HG02870 (cell line): ENCODE measurements at regions not wholly inside any gene's neighbourhood (a gene's known extent, or its start where the extent isn't known, plus 50 kb on each side); places are given as distances from the start of the nearest gene placed in this dataset.

Experiments used
- ATAC-seq: cut with Tn5 transposase; IDR thresholded peaks from one replicate; pipeline ENCODE4 v1.9.1; 2021; ENCODE audit warnings: mild to moderate bottlenecking, moderate library complexity; ENCODE audit not compliant: unreplicated experiment

DNA sequence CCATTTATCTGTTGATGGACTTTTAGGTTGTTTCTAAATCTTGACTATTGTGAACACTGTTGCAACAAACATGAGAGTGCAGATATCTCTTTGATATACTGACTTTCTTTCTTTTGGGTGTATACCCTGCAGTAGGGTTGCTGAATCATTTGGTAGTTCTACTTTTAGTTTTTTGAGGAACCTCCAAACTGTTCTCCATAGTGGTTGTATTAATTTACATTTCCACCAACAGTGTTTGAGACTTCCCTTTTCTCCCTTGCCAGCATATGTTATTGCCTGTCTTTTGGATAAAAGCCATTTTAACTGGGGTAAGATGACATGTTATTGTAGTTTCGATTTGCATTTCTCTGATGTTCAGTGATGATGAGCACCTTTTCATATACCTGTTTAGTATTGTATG, 330.0 kb downstream of the DDX10 start:
- no peak for ATAC-seq

DNA sequence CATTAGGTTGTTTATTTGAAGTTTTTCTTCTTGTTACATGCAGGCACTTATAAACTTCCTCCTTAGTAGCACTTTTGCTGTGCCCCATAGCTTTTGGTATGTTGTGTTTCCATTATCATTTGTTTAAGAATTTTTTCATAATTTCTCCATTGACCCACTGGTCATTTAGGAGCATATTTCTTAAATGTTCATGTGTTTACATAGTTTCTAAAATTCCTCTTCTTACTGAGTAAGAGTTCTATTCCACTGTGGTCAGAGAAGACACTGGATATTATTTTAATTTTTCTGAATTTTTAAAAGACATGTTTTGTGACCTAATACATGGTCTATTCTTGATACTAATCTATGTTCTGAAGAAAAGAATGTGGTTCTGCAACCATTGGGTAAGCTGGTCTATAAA, 333.0 kb downstream of the DDX10 start:
- no peak for ATAC-seq

DNA sequence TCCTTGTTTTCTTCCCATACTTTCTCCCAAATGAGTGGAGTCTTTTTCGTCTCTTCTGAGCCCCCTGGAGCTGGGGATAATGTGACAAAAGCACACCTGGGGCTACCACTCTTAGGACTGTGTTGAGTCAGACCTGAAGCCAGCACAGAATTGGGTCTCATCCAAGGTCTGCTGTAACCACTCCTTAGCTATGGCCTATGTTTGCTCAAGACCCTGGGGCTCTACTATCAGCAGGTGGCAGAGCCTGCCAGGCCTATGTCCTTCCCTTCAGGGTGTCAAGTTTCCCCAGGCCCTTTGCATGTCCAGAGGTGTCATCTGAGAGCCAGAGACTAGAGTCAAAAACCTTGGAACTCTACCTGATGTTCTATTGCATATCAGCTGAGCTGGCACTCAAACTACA, 335.7 kb downstream of the DDX10 start:
- ATAC-seq = no peak

DNA sequence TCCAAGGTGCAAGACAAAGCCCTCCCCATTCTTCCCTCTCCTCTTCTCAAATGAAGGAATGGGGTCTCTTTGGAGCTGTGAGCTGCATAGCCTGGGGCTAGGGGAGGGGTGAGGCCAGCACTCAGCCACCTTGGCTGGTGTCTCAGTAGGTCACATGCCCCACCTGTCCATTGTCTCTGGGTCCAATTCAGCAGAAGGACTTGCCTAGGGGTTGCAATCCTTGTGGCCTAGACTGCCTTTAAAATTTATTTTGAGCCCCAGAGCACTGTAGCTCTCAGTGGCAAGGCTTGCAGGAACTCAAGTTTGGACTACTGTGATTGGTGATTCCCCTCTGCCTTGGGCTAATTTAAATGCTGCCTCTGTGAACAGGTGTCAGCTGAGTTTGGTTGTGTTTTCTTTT, 336.7 kb downstream of the DDX10 start:
- ATAC-seq = no peak

DNA sequence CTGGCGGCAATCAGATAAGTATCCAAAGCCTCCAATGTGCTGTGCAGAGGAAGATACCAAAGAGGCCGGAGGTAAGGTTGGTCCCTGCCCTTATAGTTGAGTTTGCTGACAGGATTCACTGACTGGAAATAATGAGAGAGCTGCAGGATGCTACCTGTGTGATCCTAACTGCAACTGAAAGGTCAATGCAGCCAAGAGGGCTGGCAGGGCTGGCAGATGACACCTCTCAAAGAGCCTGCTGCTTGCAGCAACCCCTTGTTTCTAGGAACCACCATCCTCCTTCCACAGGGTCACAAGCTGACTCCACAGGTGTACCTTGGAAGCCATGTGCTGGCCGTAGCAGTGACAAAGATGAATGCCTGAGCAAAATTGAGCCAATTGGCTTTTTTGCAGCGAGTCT, 348.1 kb downstream of the DDX10 start:
- ATAC-seq = no peak

DNA sequence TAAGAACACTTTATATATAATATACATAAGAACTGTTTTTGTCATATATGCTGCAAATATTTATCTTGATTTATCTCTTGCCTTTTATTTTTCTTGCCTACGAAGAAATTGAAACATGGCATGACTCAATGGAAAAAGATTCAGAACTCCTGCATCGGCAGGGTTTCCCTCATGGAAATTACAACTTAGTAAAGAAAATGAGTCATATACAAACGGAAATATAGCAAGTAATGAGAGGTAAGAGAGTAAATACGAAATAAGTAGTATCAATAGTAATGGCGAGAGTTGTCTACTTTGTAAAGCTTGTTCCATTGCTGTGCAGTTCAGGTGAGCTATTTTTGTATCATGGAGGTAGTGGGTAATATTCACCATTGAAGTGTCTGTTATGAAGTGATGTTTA, 350.4 kb downstream of the DDX10 start:
- ATAC-seq = no peak

DNA sequence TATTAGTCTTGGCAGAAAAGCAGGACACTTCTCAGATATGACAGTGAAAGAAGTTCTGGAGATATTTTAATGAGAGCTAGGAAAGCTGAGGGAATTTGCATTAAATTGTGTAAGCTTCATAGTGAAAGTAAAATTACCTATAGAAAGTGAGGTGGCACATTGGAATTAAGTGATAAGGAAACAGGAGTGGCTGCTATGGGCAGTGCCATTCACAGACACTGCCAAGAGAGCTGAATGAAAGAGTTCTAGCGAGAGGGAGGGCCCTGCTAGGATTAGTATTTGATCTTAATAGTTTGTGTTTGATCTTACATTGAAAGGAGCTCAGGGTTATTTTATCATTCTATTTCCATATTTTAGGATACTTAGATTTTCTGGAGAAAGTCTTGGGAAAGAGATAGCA, 351.9 kb downstream of the DDX10 start:
- ATAC-seq = no peak

DNA sequence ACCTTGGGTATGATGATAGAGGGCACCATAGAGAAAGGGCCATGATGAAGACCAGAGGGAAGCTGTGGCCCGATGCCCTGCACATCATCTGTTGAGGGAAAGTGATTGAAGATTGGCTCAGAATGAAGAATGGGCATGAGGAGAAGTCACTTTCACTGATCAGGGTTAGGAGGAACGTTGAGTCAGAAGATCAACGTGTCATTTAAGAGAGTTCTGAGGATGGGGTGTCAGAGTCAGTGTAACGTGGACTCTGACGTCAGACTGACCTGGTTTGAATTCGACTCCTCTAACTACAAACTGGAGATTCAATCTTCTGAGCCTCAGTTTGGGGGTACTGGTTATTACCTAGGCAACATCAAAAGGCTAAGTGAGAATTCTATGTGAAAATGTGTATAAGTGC, 352.6 kb downstream of the DDX10 start:
- no peak for ATAC-seq

DNA sequence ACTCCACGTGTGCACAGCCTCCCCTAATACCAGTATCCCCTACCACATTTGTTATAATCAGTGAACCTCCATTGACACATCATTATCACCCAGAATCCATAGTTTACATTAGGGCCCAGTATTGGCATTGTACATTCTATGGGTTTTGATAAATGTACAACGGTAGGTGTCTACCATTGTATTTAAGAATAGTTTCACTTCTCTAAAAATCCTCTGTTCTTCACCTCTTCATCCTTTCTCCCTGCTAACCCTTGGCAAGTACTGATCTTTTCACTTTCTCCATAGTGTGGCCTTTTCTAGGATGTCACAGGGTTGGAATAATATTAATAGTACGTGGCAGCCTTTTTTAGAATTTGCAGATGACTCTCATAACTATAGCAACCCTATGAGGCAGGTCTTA, 353.8 kb downstream of the DDX10 start:
- no peak for ATAC-seq

DNA sequence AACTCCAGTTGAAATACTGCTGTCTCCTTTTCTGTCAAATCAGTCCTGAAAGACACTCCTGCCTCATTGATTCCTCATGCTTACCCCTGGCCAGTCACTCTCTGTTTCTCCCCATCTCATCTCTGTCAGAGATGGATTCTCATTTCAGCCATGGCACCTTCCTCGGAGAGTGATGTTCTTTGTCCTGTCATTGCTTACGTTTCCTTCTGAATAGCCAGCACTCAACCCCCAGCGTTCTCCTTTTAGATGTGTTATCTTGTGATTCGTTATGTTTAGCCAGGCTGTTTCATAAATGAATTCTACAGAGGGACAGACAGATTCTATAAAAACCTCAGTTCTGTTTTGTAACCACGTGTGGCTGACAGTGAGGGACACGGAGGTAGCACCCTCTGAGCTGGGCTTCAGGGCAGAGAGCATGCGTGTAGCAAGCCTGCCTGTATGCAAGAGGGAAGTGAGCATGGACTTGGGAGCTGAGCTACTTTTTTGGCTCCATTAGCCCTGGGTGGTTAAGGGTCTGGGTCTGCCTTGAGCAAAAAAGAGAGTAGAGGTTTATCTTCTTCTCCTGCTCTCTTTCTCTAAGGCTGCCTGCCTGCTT, 354.6 kb downstream of the DDX10 start:
- no peak for ATAC-seq

DNA sequence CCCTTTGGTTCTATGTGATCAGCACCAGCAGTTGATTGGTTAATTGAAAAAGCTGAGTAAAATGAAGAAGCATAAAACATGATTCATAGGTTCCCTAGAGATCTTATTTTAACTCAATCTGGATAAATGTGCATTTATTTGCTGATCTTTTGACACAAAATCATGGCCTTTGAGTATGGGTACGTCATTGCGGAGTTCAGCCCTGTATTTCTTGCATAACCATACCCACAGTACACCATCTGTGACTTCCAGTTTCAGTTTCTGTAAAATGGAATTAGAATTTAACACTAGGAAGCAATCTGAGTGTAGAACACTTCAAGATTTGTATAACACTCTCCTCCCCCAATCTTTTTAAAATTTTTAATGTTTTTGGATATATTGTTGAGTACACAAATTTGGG, 358.2 kb downstream of the DDX10 start:
- ATAC-seq = no peak

DNA sequence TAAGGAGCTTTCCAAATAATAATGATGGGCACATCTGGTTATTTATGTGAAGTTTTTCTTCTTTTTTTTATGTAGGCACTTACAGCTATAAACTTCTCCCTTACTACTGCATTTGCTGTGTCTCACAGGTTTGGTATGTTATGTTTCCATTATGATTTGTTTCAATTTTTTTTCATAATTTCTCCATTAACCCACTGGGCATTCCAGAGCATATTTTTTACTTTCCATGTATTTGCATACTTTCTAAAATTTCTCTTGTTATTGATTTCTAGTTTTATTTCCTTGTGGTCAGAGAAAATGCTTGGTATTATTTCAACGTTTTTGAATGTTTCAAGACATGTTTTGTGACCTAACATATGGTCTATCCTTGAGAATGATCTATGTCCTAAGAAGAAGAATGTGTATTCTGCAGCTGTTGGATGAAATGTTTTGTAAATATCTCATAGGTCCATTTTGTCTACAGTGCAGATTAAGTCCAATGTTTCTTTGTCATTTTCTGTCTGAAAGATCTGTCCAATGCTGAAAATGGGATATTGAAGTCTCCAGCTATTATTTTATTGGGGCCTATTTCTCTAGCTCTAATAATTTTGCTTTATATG, 362.1 kb downstream of the DDX10 start:
- ATAC-seq = no peak

DNA sequence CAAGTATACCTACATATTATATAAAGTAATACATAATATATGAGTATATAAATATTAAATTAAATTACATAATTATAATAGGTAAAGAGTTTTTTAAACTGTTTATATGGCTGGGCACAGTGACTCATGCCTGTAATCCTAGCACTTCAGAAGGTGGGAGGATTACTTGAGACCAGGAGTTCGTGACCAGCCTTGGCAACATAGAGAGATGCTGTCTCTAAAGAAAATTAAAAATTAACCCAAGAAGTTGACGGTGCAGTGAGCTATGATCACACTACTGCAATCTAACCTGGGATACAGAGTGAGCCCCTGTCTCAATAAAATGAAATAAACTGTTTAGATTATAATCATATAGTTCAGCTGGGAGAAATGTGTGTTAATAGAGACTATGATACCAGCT, 363.0 kb downstream of the DDX10 start:
- ATAC-seq = no peak

DNA sequence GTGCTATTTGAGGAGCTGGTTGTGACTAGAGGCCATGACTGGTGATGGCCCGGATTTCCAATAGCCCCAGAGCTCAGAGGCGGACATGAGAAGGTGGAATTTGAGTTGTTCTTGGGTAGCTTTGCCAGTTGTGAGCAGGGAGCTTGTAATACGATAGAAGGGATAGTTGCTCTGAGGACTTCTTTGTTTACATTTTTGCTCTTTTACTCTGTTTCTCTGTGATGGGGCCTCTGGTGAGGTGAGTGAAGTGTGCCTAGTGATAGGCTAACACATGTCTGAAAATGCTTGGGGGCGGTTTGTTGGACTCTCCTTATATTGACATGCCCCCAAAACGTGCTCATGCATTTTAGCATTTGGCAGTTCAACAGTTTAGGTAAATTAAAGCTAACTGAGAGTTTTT, 365.1 kb downstream of the DDX10 start:
- no peak for ATAC-seq

DNA sequence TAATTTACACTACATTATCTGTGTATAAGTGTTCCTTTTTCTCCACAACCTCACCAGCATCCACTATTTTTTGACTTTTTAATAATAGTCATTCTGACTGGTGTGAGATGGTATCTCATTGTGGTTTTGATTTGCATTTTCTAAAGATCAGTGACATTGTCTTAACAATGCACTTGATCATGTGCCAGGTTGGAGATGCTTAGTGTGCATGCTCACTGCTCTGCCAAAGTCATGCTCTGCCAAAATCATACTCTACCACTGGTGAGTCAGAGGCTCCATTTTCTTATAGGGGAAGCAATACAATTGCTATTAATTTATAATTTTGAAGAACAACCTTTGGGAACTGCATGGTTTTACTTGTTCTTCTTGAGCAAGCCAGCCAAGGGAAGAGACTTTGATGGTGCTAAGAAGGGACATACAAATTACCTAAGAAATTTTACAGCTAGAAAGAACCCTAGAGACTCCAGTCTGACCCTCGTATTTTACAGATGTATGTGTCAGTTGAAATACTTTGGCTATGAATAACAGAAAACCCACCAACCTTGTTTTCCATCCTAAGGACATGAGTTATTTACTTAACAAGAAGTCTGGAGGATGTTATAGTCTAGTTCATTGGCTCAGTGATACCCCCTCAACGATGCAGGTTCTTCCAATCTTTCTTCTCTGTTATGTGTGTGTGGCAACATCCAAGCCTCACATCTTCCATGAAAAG, 368.9 kb downstream of the DDX10 start:
- no peak for ATAC-seq

DNA sequence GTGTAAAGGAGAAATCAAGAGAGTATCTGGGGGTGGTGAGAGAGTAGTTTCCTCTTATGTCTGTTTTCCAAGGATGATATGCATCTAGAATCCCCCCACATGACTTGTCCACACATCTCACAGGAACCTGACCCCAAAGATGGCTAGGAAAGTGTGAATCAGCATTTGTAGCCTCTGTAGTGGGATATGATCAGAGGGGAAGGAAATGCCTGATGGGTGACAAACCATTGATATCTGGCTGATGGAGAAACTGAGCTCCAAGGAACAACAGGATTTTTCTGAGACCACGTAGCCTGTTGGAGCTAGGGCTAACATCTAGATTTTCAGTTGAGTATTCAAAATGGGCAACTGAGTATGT, 369.4 kb downstream of the DDX10 start:
- ATAC-seq = no peak

DNA sequence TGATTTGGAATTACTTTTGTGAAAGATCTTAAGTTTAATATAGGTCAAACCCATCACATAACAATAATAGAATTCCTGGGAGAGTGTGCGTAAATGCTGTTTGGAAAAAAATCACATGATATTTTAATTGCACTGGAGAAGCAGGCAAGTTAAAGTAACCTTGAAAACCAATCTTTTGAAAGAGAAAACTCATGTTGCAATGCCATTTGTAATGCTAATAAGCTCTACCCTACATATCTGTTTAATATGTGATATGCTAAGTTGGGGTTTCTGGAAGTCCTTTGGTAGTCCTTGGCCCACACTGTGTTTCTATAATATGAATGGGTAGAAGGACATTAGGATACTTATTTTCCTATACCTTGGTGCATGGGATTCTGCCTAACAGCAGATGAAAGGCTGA, 370.4 kb downstream of the DDX10 start:
- no peak for ATAC-seq

DNA sequence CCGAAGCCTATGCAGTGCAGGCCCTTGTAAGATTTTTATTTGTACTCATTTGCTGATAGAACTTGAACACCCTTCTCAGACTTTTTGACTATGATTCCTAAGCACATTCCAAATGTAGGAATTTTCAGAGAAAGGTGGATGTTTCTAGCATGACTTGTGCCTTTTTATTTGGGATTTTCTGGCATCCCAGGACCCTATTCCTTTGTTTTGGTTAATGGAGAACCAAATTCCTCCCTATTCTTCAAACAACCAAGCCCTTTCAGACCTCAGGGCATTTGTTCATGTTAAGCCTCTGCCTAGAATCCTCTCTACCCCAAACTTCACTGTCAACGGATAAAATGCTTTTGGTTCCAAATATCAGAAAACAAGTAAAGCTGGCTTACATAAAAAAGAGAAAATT, 371.1 kb downstream of the DDX10 start:
- ATAC-seq = no peak

DNA sequence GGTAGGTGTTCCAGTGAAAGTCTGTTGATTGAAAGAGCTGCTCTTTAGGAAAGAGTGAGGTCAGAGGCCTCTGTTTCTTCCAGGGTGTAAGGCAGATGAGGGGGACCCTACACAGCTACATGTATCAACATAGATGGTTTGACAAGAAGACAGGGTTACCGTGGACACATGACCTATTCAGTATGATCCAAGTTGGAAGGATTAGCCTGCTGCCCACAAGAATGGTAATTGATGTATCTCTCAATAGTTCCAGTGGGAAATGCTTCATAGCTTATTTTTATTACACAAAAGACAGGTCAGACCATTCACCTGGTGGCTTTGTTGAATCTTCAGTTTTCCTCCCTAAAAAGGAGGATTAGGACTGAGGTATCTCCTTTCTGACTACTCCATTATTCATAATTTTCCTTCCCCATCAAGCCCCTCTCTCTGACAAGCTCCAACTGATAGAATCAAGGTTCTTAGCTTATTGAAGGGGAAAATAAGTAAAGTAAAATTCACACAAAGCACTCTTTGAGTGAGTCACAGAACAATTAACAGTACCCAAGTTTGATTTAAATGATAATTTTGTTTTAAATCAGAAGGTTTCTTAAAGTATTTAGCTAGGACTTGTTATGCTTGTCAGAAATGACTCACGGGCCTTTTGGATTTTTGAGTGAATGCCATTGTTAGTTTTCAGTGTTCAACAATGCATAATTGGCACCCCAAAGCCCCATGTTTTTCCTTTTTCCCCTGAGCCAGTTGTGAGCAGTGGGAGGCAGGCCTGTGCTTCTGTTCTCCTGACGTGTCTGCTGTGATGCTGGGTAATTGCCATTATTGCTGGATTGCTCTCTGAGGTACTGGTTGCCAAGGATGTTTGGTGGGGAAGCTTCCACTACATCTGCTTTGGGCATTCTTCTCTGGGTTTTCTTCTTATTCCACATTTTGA, 373.2 kb downstream of the DDX10 start:
- no peak for ATAC-seq

DNA sequence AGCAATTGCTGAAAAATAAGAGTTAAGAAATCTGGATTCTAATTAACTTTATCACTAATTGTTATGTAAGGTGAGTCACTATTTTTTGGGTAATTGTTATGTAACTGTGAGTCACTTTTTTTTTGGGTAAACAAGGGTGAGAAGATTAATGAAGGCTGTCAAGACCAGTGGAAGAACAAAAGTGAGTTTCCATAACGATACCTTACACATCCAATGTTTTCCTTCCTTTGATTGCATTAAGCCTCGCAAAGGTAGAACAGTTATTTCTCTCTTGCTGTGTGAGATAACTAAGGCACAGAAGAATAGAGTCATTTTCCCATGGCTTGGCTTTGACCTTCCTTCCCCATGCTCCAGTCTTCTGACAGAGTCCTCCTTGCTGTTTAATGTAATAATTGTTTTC, 374.7 kb downstream of the DDX10 start:
- no peak for ATAC-seq

DNA sequence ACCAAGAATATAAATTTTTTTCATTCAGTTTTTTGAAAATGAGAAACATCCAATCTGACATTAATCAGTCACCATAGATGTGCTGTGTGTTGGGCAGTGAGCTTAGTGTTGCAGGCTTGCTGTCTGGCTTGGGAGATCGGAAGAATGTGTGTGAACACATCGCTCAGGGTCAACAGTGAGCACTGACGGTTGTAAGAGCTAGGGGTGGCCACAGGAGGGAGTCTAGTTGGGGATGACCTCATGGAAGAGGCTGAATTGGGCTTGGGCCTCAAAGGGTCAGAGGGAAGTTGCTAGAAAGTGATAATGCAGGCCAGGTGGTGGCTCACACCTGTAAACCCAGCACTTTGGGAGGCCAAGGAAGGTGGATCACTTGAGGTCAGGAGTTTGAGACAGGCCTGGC, 375.4 kb downstream of the DDX10 start:
- no peak for ATAC-seq

DNA sequence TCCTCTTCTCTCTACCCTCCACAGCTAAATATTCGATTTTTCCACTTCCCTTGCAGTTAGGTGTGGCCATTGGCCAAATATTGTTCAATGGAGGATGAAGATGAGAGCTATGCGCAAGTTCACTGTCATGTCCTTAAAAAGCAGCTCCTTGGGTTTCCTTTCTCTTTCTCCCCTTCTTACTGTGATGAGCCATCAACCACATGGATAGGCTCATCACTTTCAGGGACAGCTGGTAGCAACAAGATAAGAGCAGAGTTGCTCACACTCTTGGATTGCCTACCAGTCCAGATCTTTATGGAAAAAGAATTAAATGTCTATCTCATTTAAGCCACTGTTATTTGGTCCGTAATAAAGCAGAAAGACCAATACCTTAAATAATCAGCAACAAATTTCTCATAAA, 377.0 kb downstream of the DDX10 start:
- ATAC-seq = no peak
